ENCODE measurements at regions not wholly inside any gene's neighbourhood (a gene's known extent, or its start where the extent isn't known, plus 50 kb on each side); places are given as distances from the start of the nearest gene placed in this dataset.

DNA sequence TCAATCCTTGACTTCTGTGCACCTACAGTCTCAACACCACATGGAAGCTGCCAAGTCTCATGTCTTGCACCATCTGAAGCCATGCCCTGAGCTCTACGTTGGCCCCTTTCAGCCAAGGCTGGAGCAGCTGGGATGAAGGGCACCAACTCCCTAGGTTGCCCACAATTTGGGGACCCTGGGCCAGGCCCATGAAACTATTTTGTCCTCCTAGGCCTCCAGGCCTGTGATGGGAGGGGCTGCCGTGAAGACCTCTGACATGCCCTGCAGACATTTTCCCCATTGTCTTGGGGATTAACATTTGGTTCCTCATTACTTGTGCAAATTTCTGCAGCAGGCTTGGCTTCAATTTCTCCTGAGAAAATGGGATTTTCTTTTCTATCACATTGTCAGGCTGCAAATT is 285.1 kb downstream of the DTWD2 start:
- TF ChIP-seq, protein P1, sequence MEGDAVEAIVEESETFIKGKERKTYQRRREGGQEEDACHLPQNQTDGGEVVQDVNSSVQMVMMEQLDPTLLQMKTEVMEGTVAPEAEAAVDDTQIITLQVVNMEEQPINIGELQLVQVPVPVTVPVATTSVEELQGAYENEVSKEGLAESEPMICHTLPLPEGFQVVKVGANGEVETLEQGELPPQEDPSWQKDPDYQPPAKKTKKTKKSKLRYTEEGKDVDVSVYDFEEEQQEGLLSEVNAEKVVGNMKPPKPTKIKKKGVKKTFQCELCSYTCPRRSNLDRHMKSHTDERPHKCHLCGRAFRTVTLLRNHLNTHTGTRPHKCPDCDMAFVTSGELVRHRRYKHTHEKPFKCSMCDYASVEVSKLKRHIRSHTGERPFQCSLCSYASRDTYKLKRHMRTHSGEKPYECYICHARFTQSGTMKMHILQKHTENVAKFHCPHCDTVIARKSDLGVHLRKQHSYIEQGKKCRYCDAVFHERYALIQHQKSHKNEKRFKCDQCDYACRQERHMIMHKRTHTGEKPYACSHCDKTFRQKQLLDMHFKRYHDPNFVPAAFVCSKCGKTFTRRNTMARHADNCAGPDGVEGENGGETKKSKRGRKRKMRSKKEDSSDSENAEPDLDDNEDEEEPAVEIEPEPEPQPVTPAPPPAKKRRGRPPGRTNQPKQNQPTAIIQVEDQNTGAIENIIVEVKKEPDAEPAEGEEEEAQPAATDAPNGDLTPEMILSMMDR (IDR thresholded peaks at IDR 0.05) = no peak
- TF ChIP-seq POLR2A (IDR thresholded peaks at IDR 0.05) = no peak

Measured in thyroid gland (tissue), 4 donors.